PC-3 (cell line): ENCODE measurements at regions not wholly inside any gene's neighbourhood (a gene's known extent, or its start where the extent isn't known, plus 50 kb on each side); places are given as distances from the start of the nearest gene placed in this dataset.

Experiments used
- CTCF ChIP-seq: fragments of 300-600 bp; sonication (generic); conservative IDR thresholded peaks from 2 replicates; pipeline ENCODE4 v1.5.1; 2017; ENCODE audit warnings: antibody characterized with exemption, low read depth, mild to moderate bottlenecking, low read length
- EZH2 ChIP-seq: fragments of 300-600 bp; sonication (generic); IDR thresholded peaks from one replicate; pipeline ENCODE4 v1.6.1; 2017; ENCODE audit warnings: antibody characterized with exemption, mild to moderate bottlenecking, low read length; ENCODE audit not compliant: unreplicated experiment
- EZH2phosphoT487 ChIP-seq: fragments of 300-600 bp; sonication (generic); IDR thresholded peaks from 2 replicates; pipeline ENCODE4 v1.6.1; 2018; ENCODE audit warnings: mild to moderate bottlenecking, antibody characterized with exemption, low read length, borderline replicate concordance

GRCh38 chr11:32487270-32487669 is 51.9 kb upstream of the WT1 start:
- TF ChIP-seq EZH2 (no peak), CTCF (peak; percentile 37; the same call in 1 of the 2 replicates), EZH2phosphoT487 (no peak)
